HG03135 (cell line): ENCODE measurements at regions not wholly inside any gene's neighbourhood (a gene's known extent, or its start where the extent isn't known, plus 50 kb on each side); places are given as distances from the start of the nearest gene placed in this dataset.

Source experiments
- ATAC-seq: cut with Tn5 transposase; IDR thresholded peaks from one replicate; pipeline ENCODE4 v1.9.1; 2021; ENCODE audit warnings: mild to moderate bottlenecking, moderate library complexity; ENCODE audit not compliant: unreplicated experiment

- no peak for ATAC-seq
Observed at GRCh38 chr2:153043385-153043784, 325.0 kb downstream of the ARL6IP6 start.

- ATAC-seq, result no peak
Observed at GRCh38 chr2:153028626-153029025, 310.2 kb downstream of the ARL6IP6 start.

- ATAC-seq, result no peak
Observed at GRCh38 chr2:153027533-153027932, 309.1 kb downstream of the ARL6IP6 start.

- ATAC-seq, result no peak
Observed at GRCh38 chr2:153020201-153020600, 301.8 kb downstream of the ARL6IP6 start.

- no peak for ATAC-seq
Observed at GRCh38 chr2:153005071-153005730, 286.8 kb downstream of the ARL6IP6 start.

- no peak for ATAC-seq
Observed at GRCh38 chr2:153004627-153005026, 286.2 kb downstream of the ARL6IP6 start.

- ATAC-seq, result no peak
Observed at GRCh38 chr2:152974146-152974545, 255.7 kb downstream of the ARL6IP6 start.

- ATAC-seq, result no peak
Observed at GRCh38 chr2:152971685-152972084, 253.3 kb downstream of the ARL6IP6 start.

- no peak for ATAC-seq
Observed at GRCh38 chr2:152962446-152962845, 244.0 kb downstream of the ARL6IP6 start.

GRCh38 chr2:152961351-152961750, 242.9 kb downstream of the ARL6IP6 start:
- ATAC-seq, result no peak

GRCh38 chr2:152950126-152950525, 231.7 kb downstream of the ARL6IP6 start:
- no peak for ATAC-seq

- ATAC-seq, result no peak
Observed at GRCh38 chr2:152944099-152944498, 225.7 kb downstream of the ARL6IP6 start.

GRCh38 chr2:152942940-152943440, 224.6 kb downstream of the ARL6IP6 start:
- no peak for ATAC-seq

- ATAC-seq, result no peak
Observed at GRCh38 chr2:152930501-152930900, 212.1 kb downstream of the ARL6IP6 start.

- no peak for ATAC-seq
Observed at GRCh38 chr2:152929628-152930027, 211.2 kb downstream of the ARL6IP6 start.

GRCh38 chr2:152925547-152926448, 207.4 kb downstream of the ARL6IP6 start:
- ATAC-seq, result peak; percentile 89

- ATAC-seq, result no peak
Observed at GRCh38 chr2:152924722-152925121, 206.3 kb downstream of the ARL6IP6 start.

GRCh38 chr2:152924219-152924618, 205.8 kb downstream of the ARL6IP6 start:
- no peak for ATAC-seq

- ATAC-seq, result no peak
Observed at GRCh38 chr2:152920846-152921245, 202.4 kb downstream of the ARL6IP6 start.

- no peak for ATAC-seq
Observed at GRCh38 chr2:152910970-152911369, 192.6 kb downstream of the ARL6IP6 start.

- no peak for ATAC-seq
Observed at GRCh38 chr2:152907046-152907445, 188.6 kb downstream of the ARL6IP6 start.

- ATAC-seq, result no peak
Observed at GRCh38 chr2:152894051-152894450, 175.6 kb downstream of the ARL6IP6 start.
